ENCODE measurements at regions not wholly inside any gene's neighbourhood (a gene's known extent, or its start where the extent isn't known, plus 50 kb on each side); places are given as distances from the start of the nearest gene placed in this dataset.

DNA sequence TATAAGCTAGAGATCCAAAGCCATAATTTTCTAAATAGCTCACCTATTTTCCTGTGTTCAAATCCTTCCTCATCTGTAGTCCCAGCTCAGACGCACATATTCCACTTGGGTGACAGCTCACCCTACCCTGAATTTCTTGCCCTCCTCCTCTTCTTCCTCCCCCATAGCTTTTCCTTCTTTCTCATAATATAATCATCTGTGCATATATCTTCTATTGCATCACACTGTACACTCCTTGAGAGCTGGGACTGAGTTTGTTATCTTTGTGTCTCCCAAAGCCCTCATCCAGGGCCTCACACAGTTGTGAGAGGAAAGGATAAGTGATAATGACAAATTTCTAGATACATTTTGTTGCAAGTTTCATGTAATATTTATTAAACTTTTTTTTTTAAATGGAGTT, 55.9 kb upstream of the RTN4 start:
- TF ChIP-seq EZH2 (IDR thresholded peaks at IDR 0.05; ENCODE audit: low read length, unreplicated experiment) (no peak), EZH2phosphoT487 (IDR thresholded peaks at IDR 0.05; ENCODE audit: borderline replicate concordance, low read length) (no peak)
- TF ChIP-seq, protein P1, sequence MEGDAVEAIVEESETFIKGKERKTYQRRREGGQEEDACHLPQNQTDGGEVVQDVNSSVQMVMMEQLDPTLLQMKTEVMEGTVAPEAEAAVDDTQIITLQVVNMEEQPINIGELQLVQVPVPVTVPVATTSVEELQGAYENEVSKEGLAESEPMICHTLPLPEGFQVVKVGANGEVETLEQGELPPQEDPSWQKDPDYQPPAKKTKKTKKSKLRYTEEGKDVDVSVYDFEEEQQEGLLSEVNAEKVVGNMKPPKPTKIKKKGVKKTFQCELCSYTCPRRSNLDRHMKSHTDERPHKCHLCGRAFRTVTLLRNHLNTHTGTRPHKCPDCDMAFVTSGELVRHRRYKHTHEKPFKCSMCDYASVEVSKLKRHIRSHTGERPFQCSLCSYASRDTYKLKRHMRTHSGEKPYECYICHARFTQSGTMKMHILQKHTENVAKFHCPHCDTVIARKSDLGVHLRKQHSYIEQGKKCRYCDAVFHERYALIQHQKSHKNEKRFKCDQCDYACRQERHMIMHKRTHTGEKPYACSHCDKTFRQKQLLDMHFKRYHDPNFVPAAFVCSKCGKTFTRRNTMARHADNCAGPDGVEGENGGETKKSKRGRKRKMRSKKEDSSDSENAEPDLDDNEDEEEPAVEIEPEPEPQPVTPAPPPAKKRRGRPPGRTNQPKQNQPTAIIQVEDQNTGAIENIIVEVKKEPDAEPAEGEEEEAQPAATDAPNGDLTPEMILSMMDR (conservative IDR thresholded peaks at IDR 0.05; ENCODE audit: low read depth, low read length): no peak
